Trophoblast cell (in vitro differentiated cells and primary cell): ENCODE measurements at regions not wholly inside any gene's neighbourhood (a gene's known extent, or its start where the extent isn't known, plus 50 kb on each side); places are given as distances from the start of the nearest gene placed in this dataset.

ENCODE experiments used
- DNase-seq, 2 donors: peaks; one replicate each; pipeline ENCODE4 v3.0.0-alpha.2; 2016
- H2AFZ ChIP-seq: 2 replicates; pipeline ENCODE4 v1.6.1; 2013; ENCODE audit warnings: low read length, moderate library complexity, mild to moderate bottlenecking; ENCODE audit not compliant: insufficient read depth, poor library complexity
- H2AK5ac ChIP-seq: 2 replicates; pipeline ENCODE4 v1.6.1; 2013; ENCODE audit warnings: mild to moderate bottlenecking, low read length
- H2BK120ac ChIP-seq: 2 replicates; pipeline ENCODE4 v1.6.1; 2013; ENCODE audit warnings: low read length, mild to moderate bottlenecking, moderate library complexity; ENCODE audit not compliant: insufficient read depth, poor library complexity
- H2BK12ac ChIP-seq: 2 replicates; pipeline ENCODE4 v1.6.1; 2013; ENCODE audit warnings: mild to moderate bottlenecking, low read length, moderate library complexity
- H2BK5ac ChIP-seq: 2 replicates; pipeline ENCODE4 v1.6.1; 2013; ENCODE audit warnings: low read length, low read depth, moderate library complexity, mild to moderate bottlenecking; ENCODE audit not compliant: poor library complexity
- H3K14ac ChIP-seq: 2 replicates; pipeline ENCODE4 v1.6.1; 2013; ENCODE audit warnings: mild to moderate bottlenecking, low read length
- H3K18ac ChIP-seq: 2 replicates; pipeline ENCODE4 v1.6.1; 2013; ENCODE audit warnings: mild to moderate bottlenecking, low read length
- H3K23ac ChIP-seq: 2 replicates; pipeline ENCODE4 v1.6.1; 2013; ENCODE audit warnings: low read length
- H3K27ac ChIP-seq: 2 replicates; pipeline ENCODE4 v1.5.1; 2013; ENCODE audit warnings: low read depth, mild to moderate bottlenecking, inconsistent platforms, low read length, moderate library complexity
- H3K27me3 ChIP-seq: 2 replicates; pipeline ENCODE4 v1.6.1; 2013; ENCODE audit warnings: inconsistent platforms, mild to moderate bottlenecking, low read length, moderate library complexity; ENCODE audit not compliant: insufficient read depth
- H3K36me3 ChIP-seq, 2 experiments: 1 replicate in 1 of 2; 2 replicates in 1 of 2; pipeline ENCODE4 v1.6.1; 2013; ENCODE audit warnings: low read length in 2 of 2, mild to moderate bottlenecking in 2 of 2, moderate library complexity in 1 of 2; ENCODE audit not compliant: insufficient read depth in 2 of 2, control insufficient read depth in 1 of 2
- H3K4ac ChIP-seq: 2 replicates; pipeline ENCODE4 v1.6.1; 2013; ENCODE audit warnings: low read depth, mild to moderate bottlenecking, low read length, moderate library complexity
- H3K4me1 ChIP-seq, 2 experiments: 1 replicate in 1 of 2; 2 replicates in 1 of 2; pipeline ENCODE4 v1.6.1; 2013; ENCODE audit warnings: low read length in 2 of 2, mild to moderate bottlenecking in 2 of 2, moderate library complexity in 1 of 2; ENCODE audit not compliant: insufficient read depth in 2 of 2, control insufficient read depth in 1 of 2
- H3K4me2 ChIP-seq: 2 replicates; pipeline ENCODE4 v1.6.1; 2013; ENCODE audit warnings: inconsistent platforms, mild to moderate bottlenecking, low read length, moderate library complexity
- H3K4me3 ChIP-seq: 2 replicates; pipeline ENCODE4 v1.5.1; 2013; ENCODE audit warnings: mild to moderate bottlenecking, low read depth, low read length, inconsistent platforms
- H3K79me1 ChIP-seq: one replicate; pipeline ENCODE4 v1.6.1; 2013; ENCODE audit warnings: low read length
- H3K79me2 ChIP-seq: 2 replicates; pipeline ENCODE4 v1.6.1; 2013; ENCODE audit warnings: low read length, mild to moderate bottlenecking; ENCODE audit not compliant: control insufficient read depth, insufficient read depth, poor library complexity
- H3K9ac ChIP-seq: 2 replicates; pipeline ENCODE4 v1.6.1; 2013; ENCODE audit warnings: mild to moderate bottlenecking, low read length
- H3K9me3 ChIP-seq: 2 replicates; pipeline ENCODE4 v1.6.1; 2013; ENCODE audit warnings: low read depth, mild to moderate bottlenecking, control low read depth, inconsistent platforms, low read length; ENCODE audit not compliant: insufficient read depth
- H4K12ac ChIP-seq: 2 replicates; pipeline ENCODE4 v1.6.1; 2013; ENCODE audit warnings: low read depth, mild to moderate bottlenecking, low read length, moderate library complexity
- H4K8ac ChIP-seq: 2 replicates; pipeline ENCODE4 v1.6.1; 2013; ENCODE audit warnings: low read depth, mild to moderate bottlenecking, low read length, moderate library complexity
- H4K91ac ChIP-seq: one replicate; pipeline ENCODE4 v1.6.1; 2013; ENCODE audit warnings: low read depth, mild to moderate bottlenecking, low read length, moderate library complexity
- WGBS: extraction: QIAGEN DNeasy Blood & Tissue Kit; methylation state at CpG from one replicate; pipeline ENCODE4 v1.1.7; 2013; ENCODE audit warnings: missing lambda C conversion rate; ENCODE audit not compliant: insufficient read length, insufficient coverage; ENCODE audit errors: extremely low coverage; 5-methylcytosine and 5-hydroxymethylcytosine counted together

DNA sequence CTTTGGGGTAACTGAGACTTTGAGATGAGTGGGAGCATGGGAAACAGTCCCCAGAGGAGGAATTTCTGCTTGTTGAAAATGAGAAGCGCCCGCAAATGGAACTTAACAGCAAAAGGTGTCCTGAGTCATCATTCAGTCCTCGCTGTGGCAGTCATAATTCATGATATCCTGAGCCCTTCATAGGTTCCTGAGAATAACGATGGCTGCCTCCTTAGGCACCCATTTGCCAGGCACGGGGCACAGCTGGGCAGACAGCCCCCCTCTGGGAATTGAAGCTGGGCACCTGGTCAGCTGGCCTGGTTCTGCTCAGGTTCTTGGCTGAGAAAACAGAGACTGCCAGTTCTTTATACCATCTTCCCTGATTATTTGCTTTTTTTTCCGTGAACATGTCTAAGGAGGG, 69.8 kb upstream of the EGFLAM start:
- Histone ChIP-seq H3K4me3 (no peak overlapping the region), H2BK5ac (no peak overlapping the region), H3K79me2 (no peaks in the 10 kb centered on the region), H4K12ac (no peak overlapping the region), H4K91ac (no peak overlapping the region), H3K23ac (no peak overlapping the region), H2BK12ac (no peak overlapping the region), H3K4me1 (no peaks in the 10 kb centered on the region), H3K9ac (no peak overlapping the region), H2BK120ac (no peak overlapping the region), H3K27ac (no peak overlapping the region), H2AK5ac (no peak overlapping the region), H3K36me3 (no peaks in the 10 kb centered on the region), H4K8ac (no peak overlapping the region), H3K9me3 (no peaks in the 10 kb centered on the region), H2AFZ (no peak overlapping the region), H3K18ac (no peak overlapping the region), H3K27me3 (no peaks in the 10 kb centered on the region), H3K4me2 (no peak overlapping the region), H3K14ac (no peak overlapping the region), H3K79me1 (no peaks in the 10 kb centered on the region), H3K4ac (no peak overlapping the region)
- DNase-seq = no peak
- no CpG with 5 or more reads among the region's 6 CpGs for WGBS

GRCh38 chr5:38187532-38187931, 70.8 kb upstream of the EGFLAM start:
- Histone ChIP-seq H3K36me3 (no peaks in the 10 kb centered on the region), H2BK12ac (no peak overlapping the region), H3K79me1 (no peaks in the 10 kb centered on the region), H3K4me1 (no peaks in the 10 kb centered on the region), H3K27me3 (no peaks in the 10 kb centered on the region), H3K4ac (no peak overlapping the region), H3K14ac (no peak overlapping the region), H4K8ac (no peak overlapping the region), H3K9me3 (no peaks in the 10 kb centered on the region), H3K27ac (no peak overlapping the region), H2BK5ac (no peak overlapping the region), H2AK5ac (no peak overlapping the region), H2BK120ac (no peak overlapping the region), H3K4me3 (no peak overlapping the region), H4K91ac (no peak overlapping the region), H3K9ac (no peak overlapping the region), H3K23ac (no peak overlapping the region), H4K12ac (no peak overlapping the region), H3K79me2 (no peaks in the 10 kb centered on the region), H2AFZ (no peak overlapping the region), H3K18ac (no peak overlapping the region), H3K4me2 (no peak overlapping the region)
- WGBS = no CpG with 5 or more reads among the region's 3 CpGs
- DNase-seq = no peak

GRCh38 chr5:38184627-38185026, 73.7 kb upstream of the EGFLAM start:
- Histone ChIP-seq H3K14ac (no peak overlapping the region), H4K91ac (no peak overlapping the region), H2BK120ac (no peak overlapping the region), H3K79me1 (no peaks in the 10 kb centered on the region), H3K4me1 (no peaks in the 10 kb centered on the region), H2AFZ (no peak overlapping the region), H2BK12ac (no peak overlapping the region), H3K23ac (no peak overlapping the region), H3K79me2 (no peaks in the 10 kb centered on the region), H4K12ac (no peak overlapping the region), H4K8ac (no peak overlapping the region), H3K27ac (no peak overlapping the region), H3K4me3 (no peak overlapping the region), H3K4me2 (no peak overlapping the region), H3K9ac (no peak overlapping the region), H3K18ac (no peak overlapping the region), H3K36me3 (no peaks in the 10 kb centered on the region), H3K9me3 (no peaks in the 10 kb centered on the region), H2AK5ac (no peak overlapping the region), H2BK5ac (no peak overlapping the region), H3K27me3 (no peaks in the 10 kb centered on the region), H3K4ac (no peak overlapping the region)
- WGBS = no CpG with 5 or more reads among the region's 3 CpGs
- DNase-seq = peak in 1 of 2 donors; percentile 18

DNA sequence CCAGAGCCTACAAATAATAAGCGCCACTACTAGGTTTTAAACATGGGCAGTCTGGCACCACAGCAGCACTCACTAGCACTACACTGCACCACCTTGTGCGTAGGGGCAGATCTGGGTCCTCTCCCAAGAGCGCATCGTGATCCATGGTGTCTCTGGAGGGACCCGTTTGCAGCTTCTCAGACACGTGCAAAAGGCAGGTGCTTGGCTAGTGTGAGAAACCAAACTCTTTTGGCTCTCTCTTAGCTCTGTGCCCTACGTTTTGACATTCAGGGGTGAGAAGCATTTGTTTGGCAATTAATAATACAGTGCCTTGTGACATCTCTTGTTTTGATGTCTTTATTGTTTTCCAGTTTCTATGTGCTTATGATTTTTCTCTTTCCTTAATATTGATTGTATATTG, 75.4 kb upstream of the EGFLAM start:
- H3K4me2 ChIP-seq = no peak overlapping the region
- no peak overlapping the region for H3K9ac ChIP-seq
- no peak overlapping the region for H3K4me3 ChIP-seq
- H3K79me1 ChIP-seq = no peaks in the 10 kb centered on the region
- H3K4ac ChIP-seq = no peak overlapping the region
- H3K79me2 ChIP-seq = no peaks in the 10 kb centered on the region
- H2BK12ac ChIP-seq = no peak overlapping the region
- no peak for DNase-seq
- no peak overlapping the region for H4K8ac ChIP-seq
- H2BK120ac ChIP-seq = no peak overlapping the region
- H4K12ac ChIP-seq = no peak overlapping the region
- H3K18ac ChIP-seq = no peak overlapping the region
- H3K27me3 ChIP-seq = no peaks in the 10 kb centered on the region
- no peaks in the 10 kb centered on the region for H3K9me3 ChIP-seq
- no peak overlapping the region for H2AFZ ChIP-seq
- no peak overlapping the region for H2AK5ac ChIP-seq
- no CpG with 5 or more reads among the region's 7 CpGs for WGBS
- no peaks in the 10 kb centered on the region for H3K4me1 ChIP-seq
- H3K23ac ChIP-seq = no peak overlapping the region
- no peak overlapping the region for H2BK5ac ChIP-seq
- no peak overlapping the region for H3K14ac ChIP-seq
- no peak overlapping the region for H3K27ac ChIP-seq
- no peaks in the 10 kb centered on the region for H3K36me3 ChIP-seq
- H4K91ac ChIP-seq = no peak overlapping the region
